Progenitor cell of endocrine pancreas (in vitro differentiated cells): ENCODE measurements at regions not wholly inside any gene's neighbourhood (a gene's known extent, or its start where the extent isn't known, plus 50 kb on each side); places are given as distances from the start of the nearest gene placed in this dataset.

Experiments
- DNase-seq: peaks from one replicate; pipeline ENCODE4 v3.0.0; 2021; ENCODE audit warnings: low spot score; ENCODE audit not compliant: unreplicated experiment
- H3K27ac Mint-ChIP-seq: 2 replicates; pipeline ENCODE4 v1.8.0; 2021; ENCODE audit warnings: mild to moderate bottlenecking, moderate library complexity, mixed read lengths
- H3K27me3 Mint-ChIP-seq: 2 replicates; pipeline ENCODE4 v1.8.0; 2021; ENCODE audit warnings: mixed read lengths
- H3K36me3 Mint-ChIP-seq: 2 replicates; pipeline ENCODE4 v1.8.0; 2022; ENCODE audit warnings: mixed read lengths; ENCODE audit not compliant: insufficient read depth
- H3K4me1 Mint-ChIP-seq: 2 replicates; pipeline ENCODE4 v1.8.0; 2021; ENCODE audit warnings: low read depth, mixed read lengths
- H3K4me3 Mint-ChIP-seq: 2 replicates; pipeline ENCODE4 v1.8.0; 2021; ENCODE audit warnings: low read depth, mild to moderate bottlenecking, moderate library complexity, mixed read lengths
- H3K9me3 Mint-ChIP-seq: 2 replicates; pipeline ENCODE4 v1.8.0; 2021; ENCODE audit warnings: low read depth, mixed read lengths
- TF ChIP-seq, protein P1 (sequence below): fragments of 200-600 bp; sonication (generic); IDR thresholded peaks from one replicate; pipeline ENCODE4 v1.5.0; 2021; ENCODE audit warnings: antibody characterized with exemption, mild to moderate bottlenecking; ENCODE audit not compliant: unreplicated experiment

DNA sequence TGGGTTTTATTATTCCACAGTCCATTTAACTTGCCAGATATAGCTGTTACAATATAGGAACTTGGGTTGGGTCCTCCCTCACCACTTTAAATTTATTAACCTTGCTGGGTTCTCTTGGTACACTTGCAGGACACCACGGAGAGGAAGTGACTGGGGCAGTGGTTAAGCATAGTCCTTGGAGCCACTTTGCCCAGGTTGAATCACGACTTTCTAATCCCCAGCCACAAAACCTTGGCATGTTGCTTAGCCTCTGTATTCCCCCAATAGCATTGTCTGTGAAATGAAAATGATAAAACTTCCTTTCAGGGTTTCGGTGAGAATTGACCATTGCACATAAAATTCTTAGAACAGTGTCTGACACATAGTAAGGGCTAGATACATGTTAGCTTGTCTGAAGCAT lies 221.2 kb downstream of the IRS1 start:
- Mint-ChIP-seq H3K4me1 (peaks cover 5% of the 10 kb centered on the region), H3K27me3 (no peaks in the 10 kb centered on the region), H3K4me3 (no peak overlapping the region), H3K9me3 (peaks cover 1% of the 10 kb centered on the region), H3K36me3 (no peaks in the 10 kb centered on the region), H3K27ac (no peak overlapping the region)
- DNase-seq = no peak
- TF ChIP-seq, protein P1, sequence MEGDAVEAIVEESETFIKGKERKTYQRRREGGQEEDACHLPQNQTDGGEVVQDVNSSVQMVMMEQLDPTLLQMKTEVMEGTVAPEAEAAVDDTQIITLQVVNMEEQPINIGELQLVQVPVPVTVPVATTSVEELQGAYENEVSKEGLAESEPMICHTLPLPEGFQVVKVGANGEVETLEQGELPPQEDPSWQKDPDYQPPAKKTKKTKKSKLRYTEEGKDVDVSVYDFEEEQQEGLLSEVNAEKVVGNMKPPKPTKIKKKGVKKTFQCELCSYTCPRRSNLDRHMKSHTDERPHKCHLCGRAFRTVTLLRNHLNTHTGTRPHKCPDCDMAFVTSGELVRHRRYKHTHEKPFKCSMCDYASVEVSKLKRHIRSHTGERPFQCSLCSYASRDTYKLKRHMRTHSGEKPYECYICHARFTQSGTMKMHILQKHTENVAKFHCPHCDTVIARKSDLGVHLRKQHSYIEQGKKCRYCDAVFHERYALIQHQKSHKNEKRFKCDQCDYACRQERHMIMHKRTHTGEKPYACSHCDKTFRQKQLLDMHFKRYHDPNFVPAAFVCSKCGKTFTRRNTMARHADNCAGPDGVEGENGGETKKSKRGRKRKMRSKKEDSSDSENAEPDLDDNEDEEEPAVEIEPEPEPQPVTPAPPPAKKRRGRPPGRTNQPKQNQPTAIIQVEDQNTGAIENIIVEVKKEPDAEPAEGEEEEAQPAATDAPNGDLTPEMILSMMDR = no peak

DNA sequence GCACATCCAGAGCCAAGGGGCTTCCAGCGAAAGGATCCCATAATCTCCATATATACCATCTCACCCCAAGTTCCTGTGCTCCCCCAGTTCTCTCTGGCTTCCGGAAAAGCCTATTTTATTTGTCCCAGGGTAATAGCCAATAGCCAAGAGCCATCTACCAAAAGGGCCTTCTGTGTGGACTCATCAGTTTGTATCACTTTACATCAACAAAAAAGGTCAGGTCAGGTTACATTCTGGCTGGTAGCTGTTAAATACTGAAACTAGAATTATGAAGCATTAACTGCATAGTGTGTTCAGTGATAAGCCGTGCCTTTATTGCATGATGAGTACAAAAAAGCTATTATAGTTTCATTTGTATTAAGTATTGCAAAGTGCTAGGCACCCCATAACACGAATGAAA lies 223.7 kb downstream of the IRS1 start:
- DNase-seq = no peak
- Mint-ChIP-seq H3K27me3 (no peaks in the 10 kb centered on the region), H3K9me3 (peaks cover 2% of the 10 kb centered on the region), H3K27ac (no peak overlapping the region), H3K4me1 (no peaks in the 10 kb centered on the region), H3K36me3 (no peaks in the 10 kb centered on the region), H3K4me3 (no peak overlapping the region)
- TF ChIP-seq, protein P1 = no peak

DNA sequence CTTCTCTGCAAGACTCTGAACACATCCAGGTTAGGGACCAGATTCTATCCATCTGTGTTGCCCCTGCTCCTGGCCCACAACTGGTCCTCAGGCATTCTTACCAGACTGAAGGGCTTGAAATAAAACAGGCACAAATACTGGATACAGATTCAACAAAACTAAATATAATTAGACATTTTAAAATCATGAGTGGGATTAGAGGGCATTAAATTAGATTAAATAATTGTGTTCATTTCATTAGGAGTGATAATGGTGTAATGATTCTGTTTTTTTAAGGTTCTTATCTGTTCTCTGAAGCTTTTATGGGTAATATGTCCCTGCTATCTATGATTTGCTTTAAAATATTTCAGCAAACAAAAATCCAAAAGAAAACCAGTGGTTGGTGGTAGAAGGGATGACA lies 226.5 kb downstream of the IRS1 start:
- Mint-ChIP-seq H3K9me3 (peaks cover 2% of the 10 kb centered on the region), H3K4me1 (peaks cover 2% of the 10 kb centered on the region), H3K4me3 (no peak overlapping the region), H3K36me3 (no peaks in the 10 kb centered on the region), H3K27ac (no peak overlapping the region), H3K27me3 (no peaks in the 10 kb centered on the region)
- TF ChIP-seq, protein P1 = no peak
- DNase-seq = no peak

DNA sequence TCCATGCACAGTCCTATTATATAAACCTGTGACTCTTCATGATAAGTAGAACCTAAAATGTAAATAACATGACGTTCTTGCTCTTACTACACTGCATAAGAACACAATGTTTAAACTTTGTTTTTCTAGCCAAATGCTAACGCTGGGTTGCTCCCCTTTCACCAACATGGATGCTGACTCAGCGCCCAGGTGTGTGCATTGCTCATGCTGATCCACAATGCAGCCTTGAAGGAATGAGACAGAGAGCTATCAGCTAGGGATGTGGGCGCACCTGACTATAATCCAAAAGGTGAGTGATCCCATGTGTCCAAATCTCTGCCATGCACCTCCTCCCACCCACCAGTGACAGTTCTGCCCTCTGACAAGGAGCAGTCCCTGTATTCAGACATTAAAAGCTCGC lies 235.0 kb downstream of the IRS1 start:
- H3K36me3 Mint-ChIP-seq = no peaks in the 10 kb centered on the region
- H3K9me3 Mint-ChIP-seq = no peaks in the 10 kb centered on the region
- no peaks in the 10 kb centered on the region for H3K27me3 Mint-ChIP-seq
- no peak overlapping the region for H3K4me3 Mint-ChIP-seq
- no peak for DNase-seq
- H3K4me1 Mint-ChIP-seq = peaks cover 26% of the 10 kb centered on the region
- no peak overlapping the region for H3K27ac Mint-ChIP-seq
- TF ChIP-seq, protein P1 = no peak

DNA sequence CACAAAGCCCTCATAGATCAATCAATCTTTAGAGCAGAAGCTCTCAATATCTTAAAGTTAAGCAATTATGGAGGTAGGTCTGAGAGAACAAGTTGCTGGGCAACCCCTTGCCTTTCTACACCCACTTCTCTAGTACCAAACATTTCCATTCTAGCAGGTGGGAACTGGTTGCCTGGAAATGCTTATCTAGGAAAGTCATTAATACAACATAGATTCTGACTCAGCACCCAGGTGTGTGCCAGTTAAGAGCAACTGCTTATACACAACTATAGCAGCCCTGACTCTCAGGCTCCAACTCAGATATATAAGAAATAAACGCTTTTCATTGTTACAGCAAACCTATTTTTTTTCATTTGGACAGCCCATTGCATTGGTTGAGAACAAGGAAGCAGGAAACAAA lies 237.7 kb downstream of the IRS1 start:
- H3K9me3 Mint-ChIP-seq = no peaks in the 10 kb centered on the region
- no peaks in the 10 kb centered on the region for H3K36me3 Mint-ChIP-seq
- H3K27ac Mint-ChIP-seq = peak overlapping the region; percentile 39
- peaks cover 23% of the 10 kb centered on the region for H3K4me1 Mint-ChIP-seq
- no peaks in the 10 kb centered on the region for H3K27me3 Mint-ChIP-seq
- H3K4me3 Mint-ChIP-seq = no peak overlapping the region
- TF ChIP-seq, protein P1 = no peak
- DNase-seq = no peak
